AG10803 (cell line): ENCODE measurements at regions not wholly inside any gene's neighbourhood (a gene's known extent, or its start where the extent isn't known, plus 50 kb on each side); places are given as distances from the start of the nearest gene placed in this dataset.
"Not testable (repeated sequence)": the region's sequence is repeated elsewhere in the genome, so short reads cannot be mapped to it uniquely, and the experiment has no call there.

Source experiments
- DNase-seq: peaks from one replicate; pipeline ENCODE4 v3.0.0; 2010; ENCODE audit warnings: low read depth
- H3K4me3 ChIP-seq: 2 replicates; pipeline ENCODE4 v1.5.1; 2011; ENCODE audit warnings: mild to moderate bottlenecking, low read length, control low read depth
- CTCF ChIP-seq: conservative IDR thresholded peaks from 2 replicates; pipeline ENCODE4 v1.5.1; 2011; ENCODE audit warnings: mild to moderate bottlenecking, low read length, control low read depth, inconsistent platforms

GRCh38 chr3:31198890-31199289 is 304.4 kb upstream of the GADL1 start:
- TF ChIP-seq CTCF = no peak
- no peak for DNase-seq
- H3K4me3 ChIP-seq = no peak overlapping the region

GRCh38 chr3:31203960-31204795 is 309.7 kb upstream of the GADL1 start:
- no peak for DNase-seq
- no peak overlapping the region for H3K4me3 ChIP-seq
- TF ChIP-seq CTCF = no peak

- DNase-seq, H3K4me3 ChIP-seq: not testable (repeated sequence)
These were observed 310.3 kb upstream of the GADL1 start for GRCh38 chr3:31204796-31205056.

- TF ChIP-seq CTCF = no peak
- H3K4me3 ChIP-seq = no peak overlapping the region
- DNase-seq = no peak
These were observed 315.7 kb upstream of the GADL1 start for GRCh38 chr3:31210068-31210645.

- no peak for TF ChIP-seq CTCF
- no peak for DNase-seq
- no peak overlapping the region for H3K4me3 ChIP-seq
These were observed 318.7 kb upstream of the STT3B start for GRCh38 chr3:31213869-31214486.

- no peak for DNase-seq
- TF ChIP-seq CTCF = no peak
- H3K4me3 ChIP-seq = no peak overlapping the region
These were observed 314.6 kb upstream of the STT3B start for GRCh38 chr3:31218082-31218481.

- peak; percentile 91 for DNase-seq
- H3K4me3 ChIP-seq = no peak overlapping the region
- no peak for TF ChIP-seq CTCF
These were observed 313.4 kb upstream of the STT3B start for GRCh38 chr3:31219131-31219843.
